ENCODE measurements at regions not wholly inside any gene's neighbourhood (a gene's known extent, or its start where the extent isn't known, plus 50 kb on each side); places are given as distances from the start of the nearest gene placed in this dataset.

DNA sequence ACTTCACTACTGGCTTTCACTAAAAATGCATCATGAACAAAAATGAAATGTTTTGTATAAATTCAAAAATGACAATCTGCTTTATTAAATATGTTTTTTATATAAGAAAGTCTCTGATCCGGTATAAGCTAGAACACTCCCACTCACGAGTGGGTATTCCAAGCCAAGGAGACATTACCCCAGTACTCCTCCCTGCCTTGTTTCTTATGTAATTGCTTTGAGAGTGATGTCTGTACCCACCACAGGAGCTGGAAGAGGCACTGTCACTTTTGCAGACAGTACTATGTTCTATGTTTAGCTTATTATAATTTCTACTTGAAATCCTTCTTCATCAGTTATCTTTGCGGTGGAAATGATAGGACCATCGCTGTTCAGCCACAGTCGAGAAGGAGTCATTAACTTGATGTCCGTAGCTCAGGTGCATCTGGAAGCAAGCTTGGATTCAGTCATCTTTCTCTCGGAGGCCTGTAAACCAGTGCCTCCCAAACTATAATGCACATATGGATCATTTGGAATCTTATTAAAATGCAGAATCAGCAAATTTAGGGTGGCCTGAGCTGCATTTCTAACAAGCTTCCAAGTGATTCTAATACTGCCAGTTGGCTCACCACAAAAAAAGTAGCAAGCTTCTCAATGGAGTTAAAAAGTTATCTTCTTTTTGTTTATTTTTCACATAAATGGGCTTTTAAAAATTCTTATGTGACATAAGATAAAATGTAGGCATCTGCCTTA lies 396.4 kb downstream of the GRIA2 start:
- Histone ChIP-seq H3K36me3 (ENCODE audit: control insufficient read depth, insufficient read depth, low read length) (no peaks in the 10 kb centered on the region), H3K27me3 (replicated peaks; ENCODE audit: control insufficient read depth, insufficient read depth, low read length) (no peaks in the 10 kb centered on the region), H3K4me3 (replicated peaks; ENCODE audit: low read depth, low read length) (no peak overlapping the region)
- TF ChIP-seq, protein P1, sequence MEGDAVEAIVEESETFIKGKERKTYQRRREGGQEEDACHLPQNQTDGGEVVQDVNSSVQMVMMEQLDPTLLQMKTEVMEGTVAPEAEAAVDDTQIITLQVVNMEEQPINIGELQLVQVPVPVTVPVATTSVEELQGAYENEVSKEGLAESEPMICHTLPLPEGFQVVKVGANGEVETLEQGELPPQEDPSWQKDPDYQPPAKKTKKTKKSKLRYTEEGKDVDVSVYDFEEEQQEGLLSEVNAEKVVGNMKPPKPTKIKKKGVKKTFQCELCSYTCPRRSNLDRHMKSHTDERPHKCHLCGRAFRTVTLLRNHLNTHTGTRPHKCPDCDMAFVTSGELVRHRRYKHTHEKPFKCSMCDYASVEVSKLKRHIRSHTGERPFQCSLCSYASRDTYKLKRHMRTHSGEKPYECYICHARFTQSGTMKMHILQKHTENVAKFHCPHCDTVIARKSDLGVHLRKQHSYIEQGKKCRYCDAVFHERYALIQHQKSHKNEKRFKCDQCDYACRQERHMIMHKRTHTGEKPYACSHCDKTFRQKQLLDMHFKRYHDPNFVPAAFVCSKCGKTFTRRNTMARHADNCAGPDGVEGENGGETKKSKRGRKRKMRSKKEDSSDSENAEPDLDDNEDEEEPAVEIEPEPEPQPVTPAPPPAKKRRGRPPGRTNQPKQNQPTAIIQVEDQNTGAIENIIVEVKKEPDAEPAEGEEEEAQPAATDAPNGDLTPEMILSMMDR (IDR thresholded peaks at IDR 0.05; ENCODE audit: insufficient read depth, low read length, poor library complexity, severe bottlenecking), result no peak
- DNase-seq (ENCODE audit: extremely low read depth, insufficient read length), result no peak

DNA sequence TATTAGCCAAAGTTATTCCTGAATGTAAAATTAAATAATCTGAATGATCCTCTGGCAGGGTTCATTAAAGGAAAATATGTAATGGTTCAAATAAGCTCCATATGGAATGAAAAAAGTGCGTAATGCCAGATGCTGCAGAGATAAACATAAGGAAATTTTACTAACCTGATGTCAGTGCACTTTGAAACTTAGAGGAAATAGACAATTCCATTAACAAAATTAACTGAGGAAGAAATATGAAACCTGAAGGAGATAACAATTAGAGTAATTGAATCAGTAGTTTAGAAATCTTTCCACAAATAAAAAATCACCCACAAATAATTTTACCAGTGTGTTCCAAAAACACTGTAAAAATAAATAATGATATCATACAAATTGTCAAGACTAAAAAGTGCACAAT lies 387.5 kb downstream of the GRIA2 start:
- Histone ChIP-seq H3K36me3 (ENCODE audit: control insufficient read depth, insufficient read depth, low read length) (no peaks in the 10 kb centered on the region), H3K27me3 (replicated peaks; ENCODE audit: control insufficient read depth, insufficient read depth, low read length) (no peaks in the 10 kb centered on the region), H3K4me3 (replicated peaks; ENCODE audit: low read depth, low read length) (no peak overlapping the region)
- TF ChIP-seq, protein P1 (IDR thresholded peaks at IDR 0.05; ENCODE audit: insufficient read depth, low read length, poor library complexity, severe bottlenecking), result no peak
- no peak for DNase-seq (ENCODE audit: extremely low read depth, insufficient read length)

DNA sequence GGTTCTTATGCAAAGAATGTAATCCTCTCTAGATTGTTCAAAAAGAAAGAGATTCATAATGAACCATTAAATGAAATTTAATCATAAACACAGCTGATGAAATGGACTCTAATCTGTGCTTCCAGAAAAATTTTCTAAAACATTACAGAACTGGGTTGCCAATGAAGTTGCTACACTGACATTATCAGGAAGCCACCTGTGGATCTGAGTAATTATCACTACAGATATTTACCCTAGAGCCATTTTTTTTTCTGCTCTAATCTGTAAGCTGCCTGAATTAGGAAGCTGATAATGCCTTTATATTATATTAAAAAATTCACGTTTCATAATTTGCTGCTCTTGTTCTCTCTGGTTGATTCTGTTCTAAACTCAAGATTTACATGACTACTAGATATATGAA lies 380.1 kb downstream of the GRIA2 start:
- H3K27me3 ChIP-seq (replicated peaks; ENCODE audit: control insufficient read depth, insufficient read depth, low read length), result no peaks in the 10 kb centered on the region
- no peaks in the 10 kb centered on the region for H3K36me3 ChIP-seq (ENCODE audit: control insufficient read depth, insufficient read depth, low read length)
- H3K4me3 ChIP-seq (replicated peaks; ENCODE audit: low read depth, low read length), result no peak overlapping the region
- TF ChIP-seq, protein P1 (IDR thresholded peaks at IDR 0.05; ENCODE audit: insufficient read depth, low read length, poor library complexity, severe bottlenecking), result no peak
- DNase-seq (ENCODE audit: extremely low read depth, insufficient read length), result no peak

DNA sequence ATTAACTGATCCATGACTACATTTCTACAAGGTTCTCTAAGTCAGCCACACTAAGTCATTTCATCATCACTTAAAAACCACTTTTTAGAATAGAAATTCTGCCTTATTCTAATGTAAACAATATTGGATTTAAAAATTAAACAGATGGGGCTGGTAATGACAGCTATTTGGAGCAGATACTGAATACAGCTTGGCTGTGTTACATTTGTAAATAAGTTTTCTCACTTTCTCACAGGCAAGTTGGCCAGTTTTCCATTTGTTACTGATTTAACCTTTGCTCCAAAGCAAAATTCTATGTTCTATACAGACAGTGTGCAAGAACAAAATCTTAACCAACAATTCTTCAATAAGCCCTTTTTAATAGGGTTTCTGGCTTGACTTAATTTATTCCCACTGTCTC lies 370.7 kb downstream of the GRIA2 start:
- DNase-seq (ENCODE audit: extremely low read depth, insufficient read length), result no peak
- H3K4me3 ChIP-seq (replicated peaks; ENCODE audit: low read depth, low read length), result no peak overlapping the region
- TF ChIP-seq, protein P1 (IDR thresholded peaks at IDR 0.05; ENCODE audit: insufficient read depth, low read length, poor library complexity, severe bottlenecking), result no peak
- H3K36me3 ChIP-seq (ENCODE audit: control insufficient read depth, insufficient read depth, low read length), result no peaks in the 10 kb centered on the region
- H3K27me3 ChIP-seq (replicated peaks; ENCODE audit: control insufficient read depth, insufficient read depth, low read length), result no peaks in the 10 kb centered on the region

- TF ChIP-seq, protein P1 (IDR thresholded peaks at IDR 0.05; ENCODE audit: insufficient read depth, low read length, poor library complexity, severe bottlenecking), result no peak
- H3K27me3 ChIP-seq (replicated peaks; ENCODE audit: control insufficient read depth, insufficient read depth, low read length), result no peaks in the 10 kb centered on the region
- no peaks in the 10 kb centered on the region for H3K36me3 ChIP-seq (ENCODE audit: control insufficient read depth, insufficient read depth, low read length)
- no peak for DNase-seq (ENCODE audit: extremely low read depth, insufficient read length)
- H3K4me3 ChIP-seq (replicated peaks; ENCODE audit: low read depth, low read length), result no peak overlapping the region
Measured at GRCh38 chr4:157590679-157591078, 370.2 kb downstream of the GRIA2 start.
